Vagina (tissue), 2 donors: ENCODE measurements at regions not wholly inside any gene's neighbourhood (a gene's known extent, or its start where the extent isn't known, plus 50 kb on each side); places are given as distances from the start of the nearest gene placed in this dataset.
"Not testable (repeated sequence)": the region's sequence is repeated elsewhere in the genome, so short reads cannot be mapped to it uniquely, and the experiment has no call there.

Source experiments
- POLR2AphosphoS5 ChIP-seq, 2 donors: sonication (generic); formaldehyde crosslinking; IDR thresholded peaks; one replicate each; pipeline ENCODE4 v1.9.0; 2017; ENCODE audit warnings: antibody characterized with exemption in 2 of 2, mild to moderate bottlenecking in 2 of 2, low read depth in 1 of 2; ENCODE audit not compliant: insufficient read depth in 1 of 2
- TF ChIP-seq, protein P1 (sequence below), 3 experiments: fragments of 450-650 bp in 2 of 3; fragments of 200-600 bp in 1 of 3; sonication (generic) in 1 of 3; IDR thresholded peaks; one replicate each; pipeline ENCODE4 v1.5.1; 2017 to 2019; ENCODE audit warnings: antibody characterized with exemption in 3 of 3, mild to moderate bottlenecking in 2 of 3, moderate library complexity in 2 of 3

DNA sequence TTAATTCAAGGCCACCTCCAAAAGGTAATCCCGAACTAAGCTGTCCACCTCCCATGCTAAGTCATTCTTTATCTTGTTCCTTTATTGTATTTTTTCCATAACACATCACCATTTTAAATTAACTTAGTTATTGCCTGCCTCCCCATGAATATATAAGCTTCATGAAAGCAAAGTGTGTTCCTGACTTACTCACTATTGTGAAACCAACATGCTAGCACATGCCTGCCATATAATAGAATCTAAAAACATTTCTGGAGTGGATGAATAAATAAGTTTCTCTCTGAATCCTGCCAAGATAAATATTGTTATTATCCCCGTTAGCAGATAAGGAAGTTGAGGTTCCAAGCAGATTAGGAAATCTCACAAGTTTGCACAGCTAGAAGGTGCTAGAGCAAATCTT lies 98.7 kb upstream of the RRN3 start:
- TF ChIP-seq, protein P1, sequence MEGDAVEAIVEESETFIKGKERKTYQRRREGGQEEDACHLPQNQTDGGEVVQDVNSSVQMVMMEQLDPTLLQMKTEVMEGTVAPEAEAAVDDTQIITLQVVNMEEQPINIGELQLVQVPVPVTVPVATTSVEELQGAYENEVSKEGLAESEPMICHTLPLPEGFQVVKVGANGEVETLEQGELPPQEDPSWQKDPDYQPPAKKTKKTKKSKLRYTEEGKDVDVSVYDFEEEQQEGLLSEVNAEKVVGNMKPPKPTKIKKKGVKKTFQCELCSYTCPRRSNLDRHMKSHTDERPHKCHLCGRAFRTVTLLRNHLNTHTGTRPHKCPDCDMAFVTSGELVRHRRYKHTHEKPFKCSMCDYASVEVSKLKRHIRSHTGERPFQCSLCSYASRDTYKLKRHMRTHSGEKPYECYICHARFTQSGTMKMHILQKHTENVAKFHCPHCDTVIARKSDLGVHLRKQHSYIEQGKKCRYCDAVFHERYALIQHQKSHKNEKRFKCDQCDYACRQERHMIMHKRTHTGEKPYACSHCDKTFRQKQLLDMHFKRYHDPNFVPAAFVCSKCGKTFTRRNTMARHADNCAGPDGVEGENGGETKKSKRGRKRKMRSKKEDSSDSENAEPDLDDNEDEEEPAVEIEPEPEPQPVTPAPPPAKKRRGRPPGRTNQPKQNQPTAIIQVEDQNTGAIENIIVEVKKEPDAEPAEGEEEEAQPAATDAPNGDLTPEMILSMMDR (IDR thresholded peaks at IDR 0.05) = not testable (repeated sequence)
- TF ChIP-seq POLR2AphosphoS5 (IDR thresholded peaks at IDR 0.05; ENCODE audit: insufficient read depth in 1 of 2, low read depth in 1 of 2) = not testable (repeated sequence)
